ENCODE measurements at regions not wholly inside any gene's neighbourhood (a gene's known extent, or its start where the extent isn't known, plus 50 kb on each side); places are given as distances from the start of the nearest gene placed in this dataset.

GRCh38 chr21:22764222-22764621 is 1766.0 kb downstream of the NCAM2 start:
- intact Hi-C loops (cut with micrococcal nuclease): no loop called here
- peaks cover 0 to 3% of the 10 kb centered on the region in 2 donors for H3K9me3 Mint-ChIP-seq
- H3K36me3 Mint-ChIP-seq: no peaks in the 10 kb centered on the region
- Histone ChIP-seq H3K27me3 (ENCODE audit: control insufficient read depth, insufficient read depth, low read length) (no peaks in the 10 kb centered on the region), H3K4me3 (ENCODE audit: low read length) (no peak overlapping the region), H3K4me1 (ENCODE audit: control insufficient read depth, insufficient read depth, low read length) (no peaks in the 10 kb centered on the region), H3K27ac (ENCODE audit: low read length) (no peak overlapping the region), H3K36me3 (ENCODE audit: control insufficient read depth, insufficient read depth, low read length) (no peaks in the 10 kb centered on the region), H3K9me3 (ENCODE audit: control insufficient read depth, insufficient read depth, low read length) (peaks cover 3% of the 10 kb centered on the region)
- no peaks in the 10 kb centered on the region for H3K27me3 Mint-ChIP-seq (ENCODE audit: low read depth in 2 of 2)
- no peak for TF ChIP-seq CTCF (IDR thresholded peaks at IDR 0.05)
- H3K4me1 Mint-ChIP-seq: no peaks in the 10 kb centered on the region
- no peak overlapping the region for H3K27ac Mint-ChIP-seq
- DNase-seq (no peak), ATAC-seq (no peak)
- WGBS (ENCODE audit: insufficient coverage): 100% methylated on average over 1 of the region's 3 CpGs
- H3K4me3 Mint-ChIP-seq: no peak overlapping the region

- WGBS (ENCODE audit: insufficient coverage): no CpG with 5 or more reads among the region's 2 CpGs
- no peak overlapping the region for H3K27ac ChIP-seq (ENCODE audit: low read length)
- Mint-ChIP-seq H3K27ac (no peak overlapping the region), H3K27me3 (ENCODE audit: low read depth in 2 of 2) (no peaks in the 10 kb centered on the region), H3K4me1 (no peaks in the 10 kb centered on the region), H3K9me3 (peaks cover 0 to 2% of the 10 kb centered on the region in 2 donors), H3K36me3 (no peaks in the 10 kb centered on the region), H3K4me3 (no peak overlapping the region)
- H3K4me3 ChIP-seq (ENCODE audit: low read length): no peak overlapping the region
- intact Hi-C loops (cut with micrococcal nuclease): loop anchor here (5.0 kb wide), 1 partner anchor 1629 kb away; no protein-coding TSS in a partner anchor
- no peaks in the 10 kb centered on the region for H3K4me1 ChIP-seq (ENCODE audit: control insufficient read depth, insufficient read depth, low read length)
- no peak for TF ChIP-seq CTCF (IDR thresholded peaks at IDR 0.05)
- ATAC-seq: no peak
- H3K9me3 ChIP-seq (ENCODE audit: control insufficient read depth, insufficient read depth, low read length): no peaks in the 10 kb centered on the region
- no peak for DNase-seq
- no peaks in the 10 kb centered on the region for H3K27me3 ChIP-seq (ENCODE audit: control insufficient read depth, insufficient read depth, low read length)
- no peaks in the 10 kb centered on the region for H3K36me3 ChIP-seq (ENCODE audit: control insufficient read depth, insufficient read depth, low read length)
These were observed 1793.2 kb downstream of the NCAM2 start for GRCh38 chr21:22791376-22791775.

- Mint-ChIP-seq H3K27me3 (ENCODE audit: low read depth in 2 of 2) (no peaks in the 10 kb centered on the region), H3K4me1 (no peaks in the 10 kb centered on the region), H3K27ac (no peak overlapping the region), H3K4me3 (no peak overlapping the region), H3K9me3 (peaks cover 0 to 2% of the 10 kb centered on the region in 2 donors), H3K36me3 (no peaks in the 10 kb centered on the region)
- Histone ChIP-seq H3K27ac (ENCODE audit: low read length) (no peak overlapping the region), H3K4me3 (ENCODE audit: low read length) (no peak overlapping the region), H3K36me3 (ENCODE audit: control insufficient read depth, insufficient read depth, low read length) (no peaks in the 10 kb centered on the region), H3K9me3 (ENCODE audit: control insufficient read depth, insufficient read depth, low read length) (no peaks in the 10 kb centered on the region), H3K27me3 (ENCODE audit: control insufficient read depth, insufficient read depth, low read length) (no peaks in the 10 kb centered on the region), H3K4me1 (ENCODE audit: control insufficient read depth, insufficient read depth, low read length) (no peaks in the 10 kb centered on the region)
- WGBS (ENCODE audit: insufficient coverage): no CpG with 5 or more reads among the region's 3 CpGs
- no peak for ATAC-seq
- peak in 1 of 2 donors; percentile 60 for DNase-seq
- intact Hi-C loops (cut with micrococcal nuclease): loop anchor here (2.0 to 5.0 kb wide), 2 partner anchors 1630 to 1791 kb away; no protein-coding TSS in a partner anchor
- TF ChIP-seq CTCF (IDR thresholded peaks at IDR 0.05): peak; percentile 66
These were observed 1793.9 kb downstream of the NCAM2 start for GRCh38 chr21:22791986-22792560.

GRCh38 chr21:22795091-22795490 is 1796.9 kb downstream of the NCAM2 start:
- no peaks in the 10 kb centered on the region for H3K4me1 Mint-ChIP-seq
- no peaks in the 10 kb centered on the region for H3K9me3 ChIP-seq (ENCODE audit: control insufficient read depth, insufficient read depth, low read length)
- no peaks in the 10 kb centered on the region for H3K36me3 ChIP-seq (ENCODE audit: control insufficient read depth, insufficient read depth, low read length)
- H3K4me3 Mint-ChIP-seq: no peak overlapping the region
- H3K36me3 Mint-ChIP-seq: no peaks in the 10 kb centered on the region
- H3K4me3 ChIP-seq (ENCODE audit: low read length): no peak overlapping the region
- H3K9me3 Mint-ChIP-seq: no peaks in the 10 kb centered on the region
- WGBS (ENCODE audit: insufficient coverage): 100% methylated on average over 1 of the region's 2 CpGs
- H3K27me3 ChIP-seq (ENCODE audit: control insufficient read depth, insufficient read depth, low read length): no peaks in the 10 kb centered on the region
- H3K27ac ChIP-seq (ENCODE audit: low read length): no peak overlapping the region
- no peaks in the 10 kb centered on the region for H3K4me1 ChIP-seq (ENCODE audit: control insufficient read depth, insufficient read depth, low read length)
- intact Hi-C loops (cut with micrococcal nuclease): no loop called here
- ATAC-seq (no peak), DNase-seq (no peak)
- TF ChIP-seq CTCF (IDR thresholded peaks at IDR 0.05): no peak
- no peaks in the 10 kb centered on the region for H3K27me3 Mint-ChIP-seq (ENCODE audit: low read depth in 2 of 2)
- H3K27ac Mint-ChIP-seq: no peak overlapping the region

Measured in natural killer cell (primary cell).